ENCODE measurements at regions not wholly inside any gene's neighbourhood (a gene's known extent, or its start where the extent isn't known, plus 50 kb on each side); places are given as distances from the start of the nearest gene placed in this dataset.

DNA sequence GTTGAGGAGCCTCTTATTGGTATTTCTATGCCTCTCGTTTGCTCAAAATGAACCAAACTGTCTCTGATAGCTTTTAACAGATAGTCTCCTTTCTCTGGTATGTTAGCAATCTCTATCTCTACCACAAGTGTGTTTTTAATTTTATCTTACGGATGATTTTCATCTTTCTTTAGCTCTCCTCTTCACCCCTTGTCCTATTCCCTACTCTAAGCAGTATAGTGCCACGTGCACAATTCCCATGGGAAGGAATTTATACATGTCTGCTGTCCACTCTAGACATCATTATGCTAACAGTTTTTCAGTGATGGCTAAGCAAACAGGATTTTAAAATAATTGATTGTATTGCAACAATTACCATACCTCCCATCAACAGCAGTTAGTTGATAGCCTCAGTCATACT lies 177.3 kb downstream of the CYB561 start:
- DNase-seq (ENCODE audit: low read depth), result no peak
- no peak overlapping the region for H3K4me3 ChIP-seq (ENCODE audit: low read length)
- no peak for TF ChIP-seq CTCF (conservative IDR thresholded peaks at IDR 0.05; ENCODE audit: low read depth, low read length)

DNA sequence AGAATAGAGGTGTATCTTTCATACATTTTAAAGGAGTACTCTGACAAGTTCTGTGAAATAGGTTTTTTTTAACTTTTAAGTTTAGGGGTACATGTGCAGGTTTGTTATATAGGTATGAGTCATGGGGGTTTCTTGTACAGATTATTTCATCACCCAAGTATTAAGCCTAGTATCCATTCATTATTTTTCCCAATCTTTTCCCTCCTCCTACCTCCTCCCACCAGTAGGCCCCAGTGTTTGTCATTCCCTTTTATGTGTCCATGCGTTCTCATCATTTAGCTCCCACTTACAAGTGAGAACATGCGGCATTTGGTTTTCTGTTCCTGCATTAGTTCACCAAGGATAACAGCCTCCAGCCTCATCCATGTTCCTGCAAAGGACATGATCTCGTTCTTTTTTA lies 175.5 kb downstream of the CYB561 start:
- H3K4me3 ChIP-seq (ENCODE audit: low read length), result no peak overlapping the region
- TF ChIP-seq CTCF (conservative IDR thresholded peaks at IDR 0.05; ENCODE audit: low read depth, low read length), result no peak
- DNase-seq (ENCODE audit: low read depth), result no peak

GRCh38 chr17:63274146-63274545 lies 172.0 kb downstream of the CYB561 start:
- TF ChIP-seq CTCF (conservative IDR thresholded peaks at IDR 0.05; ENCODE audit: low read depth, low read length), result no peak
- no peak for DNase-seq (ENCODE audit: low read depth)

GRCh38 chr17:63275318-63275970 lies 170.7 kb downstream of the CYB561 start:
- peak; percentile 99 for DNase-seq (ENCODE audit: low read depth)
- TF ChIP-seq CTCF (conservative IDR thresholded peaks at IDR 0.05; ENCODE audit: low read depth, low read length), result no peak
- H3K4me3 ChIP-seq (ENCODE audit: low read length), result no peak overlapping the region

More at GRCh38 chr17:63274146-63274545, 172.0 kb downstream of the CYB561 start:
- no peak overlapping the region for H3K4me3 ChIP-seq (ENCODE audit: low read length)

GRCh38 chr17:63275971-63276745 lies 169.9 kb downstream of the CYB561 start:
- DNase-seq (ENCODE audit: low read depth), result no peak
- no peak for TF ChIP-seq CTCF (conservative IDR thresholded peaks at IDR 0.05; ENCODE audit: low read depth, low read length)
- H3K4me3 ChIP-seq (ENCODE audit: low read length), result no peak overlapping the region

- no peak overlapping the region for H3K4me3 ChIP-seq (ENCODE audit: low read length)
- TF ChIP-seq CTCF (conservative IDR thresholded peaks at IDR 0.05; ENCODE audit: low read depth, low read length), result no peak
- DNase-seq (ENCODE audit: low read depth), result no peak
Measured at GRCh38 chr17:63276821-63277220, 169.3 kb downstream of the CYB561 start.

DNA sequence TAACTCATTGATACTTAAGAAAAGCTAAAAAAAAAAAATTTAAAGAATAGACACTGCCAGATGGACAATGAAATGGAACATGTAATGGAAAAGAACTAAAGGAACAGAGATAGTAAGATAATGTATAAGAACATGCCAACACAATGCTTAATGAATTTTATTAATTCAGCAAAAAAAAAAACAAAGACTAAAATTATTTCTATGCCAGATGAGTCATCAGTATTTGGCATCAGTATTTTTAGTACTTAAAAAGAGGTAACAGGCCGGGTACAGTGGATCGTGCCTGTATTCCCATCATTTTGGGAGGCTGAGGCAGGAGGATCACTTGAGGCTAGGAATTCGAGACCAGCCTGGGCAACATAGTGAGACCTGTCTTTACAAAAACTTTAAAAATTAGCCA lies 168.5 kb downstream of the CYB561 start:
- TF ChIP-seq CTCF (conservative IDR thresholded peaks at IDR 0.05; ENCODE audit: low read depth, low read length), result no peak
- no peak for DNase-seq (ENCODE audit: low read depth)
- H3K4me3 ChIP-seq (ENCODE audit: low read length), result no peak overlapping the region
